Neural progenitor cell (in vitro differentiated cells): ENCODE measurements at regions not wholly inside any gene's neighbourhood (a gene's known extent, or its start where the extent isn't known, plus 50 kb on each side); places are given as distances from the start of the nearest gene placed in this dataset.
"Not testable (repeated sequence)": the region's sequence is repeated elsewhere in the genome, so short reads cannot be mapped to it uniquely, and the experiment has no call there.

Experiments
- DNase-seq: peaks from one replicate; pipeline ENCODE4 v3.0.0-alpha.2; 2016; ENCODE audit warnings: low spot score
- H2AFZ ChIP-seq: fragments of 200-600 bp; sonication (generic); replicated peaks from 2 replicates; pipeline ENCODE4 v1.6.1; 2016; ENCODE audit warnings: antibody characterized with exemption
- H3F3A ChIP-seq: fragments of 200-600 bp; sonication (generic); 2 replicates; pipeline ENCODE4 v1.6.1; 2016; ENCODE audit warnings: antibody characterized with exemption, low read depth
- H3K27ac ChIP-seq: fragments of 200-600 bp; sonication (generic); 2 replicates; pipeline ENCODE4 v1.5.1; 2016; ENCODE audit warnings: mild to moderate bottlenecking
- H3K27me3 ChIP-seq: fragments of 200-600 bp; sonication (generic); 2 replicates; pipeline ENCODE4 v1.6.1; 2016; ENCODE audit warnings: mild to moderate bottlenecking, moderate library complexity
- H3K36me3 ChIP-seq: fragments of 200-600 bp; sonication (generic); 2 replicates; pipeline ENCODE4 v1.5.1; 2016
- H3K4me1 ChIP-seq: fragments of 200-600 bp; sonication (generic); 2 replicates; pipeline ENCODE4 v1.6.1; 2016; ENCODE audit warnings: mixed run types
- H3K4me2 ChIP-seq: fragments of 200-600 bp; sonication (generic); 2 replicates; pipeline ENCODE4 v1.6.1; 2016
- H3K4me3 ChIP-seq: fragments of 200-600 bp; sonication (generic); 2 replicates; pipeline ENCODE4 v1.5.1; 2016
- H3K79me2 ChIP-seq: fragments of 200-600 bp; sonication (generic); 2 replicates; pipeline ENCODE4 v1.6.1; 2016; ENCODE audit warnings: low read depth
- H3K9ac ChIP-seq: fragments of 200-600 bp; sonication (generic); 2 replicates; pipeline ENCODE4 v1.6.1; 2016
- H3K9me3 ChIP-seq: fragments of 200-600 bp; sonication (generic); 2 replicates; pipeline ENCODE4 v1.5.1; 2016; ENCODE audit warnings: low read depth
- H4K20me1 ChIP-seq: fragments of 200-600 bp; sonication (generic); 2 replicates; pipeline ENCODE4 v1.6.1; 2016; ENCODE audit warnings: low read depth
- H3K27ac Mint-ChIP-seq: 3 replicates; pipeline ENCODE4 v1.8.0; 2021; ENCODE audit warnings: mixed read lengths
- H3K27me3 Mint-ChIP-seq: 2 replicates; pipeline ENCODE4 v1.8.0; 2022; ENCODE audit warnings: low read depth, mild to moderate bottlenecking, inconsistent platforms, moderate library complexity, mixed read lengths; ENCODE audit not compliant: insufficient read depth
- H3K36me3 Mint-ChIP-seq: 3 replicates; pipeline ENCODE4 v1.8.0; 2021; ENCODE audit warnings: mixed read lengths
- H3K4me1 Mint-ChIP-seq: 3 replicates; pipeline ENCODE4 v1.8.0; 2021; ENCODE audit warnings: mixed read lengths
- H3K4me3 Mint-ChIP-seq: 3 replicates; pipeline ENCODE4 v1.8.0; 2021; ENCODE audit warnings: mild to moderate bottlenecking, moderate library complexity, mixed read lengths
- H3K9me3 Mint-ChIP-seq: 3 replicates; pipeline ENCODE4 v1.8.0; 2020; ENCODE audit warnings: mixed read lengths
- CTCF ChIP-seq: fragments of 200-600 bp; sonication (generic); IDR thresholded peaks from 2 replicates; pipeline ENCODE4 v1.5.1; 2017; ENCODE audit warnings: antibody characterized with exemption, mild to moderate bottlenecking
- EZH2 ChIP-seq: fragments of 200-600 bp; sonication (generic); IDR thresholded peaks from 2 replicates; pipeline ENCODE4 v1.6.1; 2017; ENCODE audit warnings: antibody characterized with exemption, mild to moderate bottlenecking, moderate library complexity
- EZH2phosphoT487 ChIP-seq: fragments of 200-600 bp; sonication (generic); IDR thresholded peaks from 2 replicates; pipeline ENCODE4 v1.6.1; 2017; ENCODE audit warnings: antibody characterized with exemption

- Histone ChIP-seq H3K9ac (no peak overlapping the region), H3K79me2 (no peaks in the 10 kb centered on the region), H3K4me3 (peak overlapping the region; percentile 19), H3K27ac (peak overlapping the region; percentile 53), H2AFZ (peak overlapping the region; percentile 89), H3F3A (peaks cover 6% of the 10 kb centered on the region), H3K4me2 (peak overlapping the region; percentile 60), H4K20me1 (no peaks in the 10 kb centered on the region), H3K4me1 (peaks cover 11% of the 10 kb centered on the region), H3K9me3 (no peaks in the 10 kb centered on the region), H3K36me3 (no peaks in the 10 kb centered on the region), H3K27me3 (no peaks in the 10 kb centered on the region)
- peak; percentile 50 for DNase-seq
- Mint-ChIP-seq H3K4me3 (peak overlapping the region; percentile 46), H3K4me1 (peaks cover 16% of the 10 kb centered on the region), H3K27me3 (peaks cover 11% of the 10 kb centered on the region), H3K9me3 (no peaks in the 10 kb centered on the region), H3K36me3 (no peaks in the 10 kb centered on the region), H3K27ac (no peak overlapping the region)
- TF ChIP-seq EZH2phosphoT487 (no peak), CTCF (no peak), EZH2 (no peak)
Measured at GRCh38 chr16:5252791-5253190, 155.2 kb upstream of the EEF2KMT start.

GRCh38 chr16:5247403-5247802 is 149.8 kb upstream of the EEF2KMT start:
- H3K4me3 ChIP-seq, H3K4me3 Mint-ChIP-seq, H3K4me1 ChIP-seq, H3K9me3 ChIP-seq, H3K27ac Mint-ChIP-seq, H3K9ac ChIP-seq, H3K79me2 ChIP-seq, H3K36me3 Mint-ChIP-seq, H3F3A ChIP-seq, H3K36me3 ChIP-seq, H3K27me3 Mint-ChIP-seq, H3K27me3 ChIP-seq, H3K9me3 Mint-ChIP-seq, H3K4me2 ChIP-seq, H3K27ac ChIP-seq, H2AFZ ChIP-seq, H3K4me1 Mint-ChIP-seq, H4K20me1 ChIP-seq, DNase-seq: not testable (repeated sequence)

GRCh38 chr16:5240278-5240626 is 142.7 kb upstream of the EEF2KMT start:
- H3K36me3 ChIP-seq, H3K27ac ChIP-seq, H3K9me3 ChIP-seq, H3K27ac Mint-ChIP-seq, H3K9ac ChIP-seq, H3K79me2 ChIP-seq, H3K36me3 Mint-ChIP-seq, H4K20me1 ChIP-seq, H3K4me1 Mint-ChIP-seq, H3K4me1 ChIP-seq, H3F3A ChIP-seq, DNase-seq, H3K9me3 Mint-ChIP-seq: not testable (repeated sequence)
- peak overlapping the region; percentile 56 for H3K4me3 ChIP-seq
- Mint-ChIP-seq H3K4me3 (peak overlapping the region; percentile 53), H3K27me3 (peaks cover 30% of the 10 kb centered on the region)
- H3K27me3 ChIP-seq: peaks cover 23% of the 10 kb centered on the region
- peak overlapping the region; percentile 77 for H2AFZ ChIP-seq
- peak overlapping the region; percentile 88 for H3K4me2 ChIP-seq

- peaks cover 30% of the 10 kb centered on the region for H3K27me3 Mint-ChIP-seq
- not testable (repeated sequence) for H4K20me1 ChIP-seq, H3K4me1 ChIP-seq, H3K9me3 ChIP-seq, H3K9me3 Mint-ChIP-seq, H3K9ac ChIP-seq, H3K79me2 ChIP-seq, H3K36me3 Mint-ChIP-seq, H3F3A ChIP-seq, H3K36me3 ChIP-seq, H3K27ac ChIP-seq, H3K4me1 Mint-ChIP-seq, H3K27ac Mint-ChIP-seq
- Histone ChIP-seq H3K4me2 (peak overlapping the region; percentile 88), H3K4me3 (peak overlapping the region; percentile 56), H2AFZ (peak overlapping the region; percentile 77), H3K27me3 (peaks cover 23% of the 10 kb centered on the region)
- peak overlapping the region; percentile 77 for H3K4me3 Mint-ChIP-seq
- TF ChIP-seq CTCF: peak; percentile 41
- peak; percentile 65 for DNase-seq
Measured at GRCh38 chr16:5239472-5240277, 142.1 kb upstream of the EEF2KMT start.
